NT2/D1 (cell line): ENCODE measurements at regions not wholly inside any gene's neighbourhood (a gene's known extent, or its start where the extent isn't known, plus 50 kb on each side); places are given as distances from the start of the nearest gene placed in this dataset.

Experiments used
- SUZ12 ChIP-seq: IDR thresholded peaks from 2 replicates; pipeline ENCODE4 v1.6.1; 2011; ENCODE audit not compliant: insufficient read length, insufficient read depth; ENCODE audit errors: extremely low read depth
- YY1 ChIP-seq: IDR thresholded peaks from 2 replicates; pipeline ENCODE4 v1.6.1; 2011; ENCODE audit not compliant: insufficient read length, insufficient read depth
- ZNF274 ChIP-seq: IDR thresholded peaks from 2 replicates; pipeline ENCODE4 v1.6.1; 2011; ENCODE audit warnings: mild to moderate bottlenecking, low read depth, low read length

GRCh38 chr1:194816859-194817258 is 1630.4 kb upstream of the B3GALT2 start:
- TF ChIP-seq SUZ12 (no peak), ZNF274 (no peak), YY1 (no peak)
